SK-N-SH (cell line): ENCODE measurements at regions not wholly inside any gene's neighbourhood (a gene's known extent, or its start where the extent isn't known, plus 50 kb on each side); places are given as distances from the start of the nearest gene placed in this dataset.

Experiments used
- CTCF ChIP-seq: fragments of 200-600 bp; sonication (generic); IDR thresholded peaks from 2 replicates; pipeline ENCODE4 v1.6.1; 2017; ENCODE audit warnings: antibody characterized with exemption, mild to moderate bottlenecking, moderate library complexity
- TEAD4 ChIP-seq: IDR thresholded peaks from 2 replicates; pipeline ENCODE4 v1.4.0; 2012; ENCODE audit warnings: mild to moderate bottlenecking, borderline replicate concordance; ENCODE audit not compliant: insufficient read depth

GRCh38 chr3:21117370-21117769 is 633.6 kb downstream of the ZNF385D start:
- TF ChIP-seq CTCF (no peak), TEAD4 (no peak)
